Sigmoid colon (tissue), 4 donors: ENCODE measurements at regions not wholly inside any gene's neighbourhood (a gene's known extent, or its start where the extent isn't known, plus 50 kb on each side); places are given as distances from the start of the nearest gene placed in this dataset.

Experiments
- EP300 ChIP-seq, 4 donors: sonication (generic); formaldehyde crosslinking; IDR thresholded peaks; one replicate each; pipeline ENCODE4 v1.6.1; 2017; ENCODE audit warnings: antibody characterized with exemption in 4 of 4
- POLR2AphosphoS5 ChIP-seq, 4 donors: sonication (generic); formaldehyde crosslinking; IDR thresholded peaks; one replicate each; pipeline ENCODE4 v1.6.1; 2017; ENCODE audit warnings: antibody characterized with exemption in 4 of 4
- TF ChIP-seq, protein P1 (sequence below), 4 experiments: fragments of 450-650 bp in 3 of 4; fragments of 200-600 bp in 1 of 4; IDR thresholded peaks; one replicate each; pipeline ENCODE4 v1.5.1; 2016 to 2019; ENCODE audit warnings: antibody characterized with exemption in 4 of 4, mild to moderate bottlenecking in 3 of 4, moderate library complexity in 2 of 4

DNA sequence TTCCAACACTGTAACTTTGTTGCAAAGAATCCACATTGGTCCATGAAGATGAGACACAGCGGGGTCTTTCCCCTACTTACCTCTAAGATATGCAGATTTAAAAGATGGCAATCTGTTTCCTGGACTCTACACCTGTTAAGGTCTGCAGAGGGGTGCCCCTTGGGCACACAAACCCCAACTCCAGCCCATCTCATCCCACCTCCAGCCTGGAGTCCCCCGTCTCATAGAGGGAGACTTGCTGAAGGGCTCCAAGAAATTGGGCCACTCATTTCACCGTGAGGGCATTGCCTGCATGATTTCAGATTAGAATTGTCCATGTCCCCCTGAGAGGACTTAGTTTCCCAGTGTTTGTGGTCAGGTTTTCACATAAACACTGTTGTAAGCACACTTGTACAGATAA lies 365.7 kb downstream of the IRX2 start:
- TF ChIP-seq EP300 (IDR thresholded peaks at IDR 0.05) = no peak
- no peak for TF ChIP-seq POLR2AphosphoS5 (IDR thresholded peaks at IDR 0.05)
- TF ChIP-seq, protein P1, sequence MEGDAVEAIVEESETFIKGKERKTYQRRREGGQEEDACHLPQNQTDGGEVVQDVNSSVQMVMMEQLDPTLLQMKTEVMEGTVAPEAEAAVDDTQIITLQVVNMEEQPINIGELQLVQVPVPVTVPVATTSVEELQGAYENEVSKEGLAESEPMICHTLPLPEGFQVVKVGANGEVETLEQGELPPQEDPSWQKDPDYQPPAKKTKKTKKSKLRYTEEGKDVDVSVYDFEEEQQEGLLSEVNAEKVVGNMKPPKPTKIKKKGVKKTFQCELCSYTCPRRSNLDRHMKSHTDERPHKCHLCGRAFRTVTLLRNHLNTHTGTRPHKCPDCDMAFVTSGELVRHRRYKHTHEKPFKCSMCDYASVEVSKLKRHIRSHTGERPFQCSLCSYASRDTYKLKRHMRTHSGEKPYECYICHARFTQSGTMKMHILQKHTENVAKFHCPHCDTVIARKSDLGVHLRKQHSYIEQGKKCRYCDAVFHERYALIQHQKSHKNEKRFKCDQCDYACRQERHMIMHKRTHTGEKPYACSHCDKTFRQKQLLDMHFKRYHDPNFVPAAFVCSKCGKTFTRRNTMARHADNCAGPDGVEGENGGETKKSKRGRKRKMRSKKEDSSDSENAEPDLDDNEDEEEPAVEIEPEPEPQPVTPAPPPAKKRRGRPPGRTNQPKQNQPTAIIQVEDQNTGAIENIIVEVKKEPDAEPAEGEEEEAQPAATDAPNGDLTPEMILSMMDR (IDR thresholded peaks at IDR 0.05) = no peak
